OCI-LY3 (cell line): ENCODE measurements at regions not wholly inside any gene's neighbourhood (a gene's known extent, or its start where the extent isn't known, plus 50 kb on each side); places are given as distances from the start of the nearest gene placed in this dataset.
A peak's percentile ranks its signal among the peaks of the same experiment; 100 is the strongest.

ENCODE experiments used
- H2AFZ ChIP-seq: fragments of 200-600, 300-600 bp; shearing (Covaris generic); 2 replicates; pipeline ENCODE4 v1.6.0; 2014; ENCODE audit warnings: antibody characterized with exemption, low read depth, low read length
- H3K27ac ChIP-seq: fragments of 200-600, 300-600 bp; sonication (generic); 2 replicates; pipeline ENCODE4 v1.5.1; 2014; ENCODE audit warnings: mild to moderate bottlenecking, low read length, moderate library complexity, mixed read lengths
- H3K27me3 ChIP-seq: fragments of 200-600, 300-600 bp; sonication (generic); 2 replicates; pipeline ENCODE4 v1.6.1; 2014; ENCODE audit warnings: low read depth, low read length, mixed read lengths
- H3K36me3 ChIP-seq: fragments of 200-600, 300-600 bp; sonication (generic); replicated peaks from 2 replicates; pipeline ENCODE3; 2014; ENCODE audit warnings: low read depth, low read length, mixed read lengths
- H3K4me1 ChIP-seq: fragments of 300-600, 200-600 bp; sonication (generic); 2 replicates; pipeline ENCODE4 v1.6.1; 2014; ENCODE audit warnings: low read length, mixed read lengths
- H3K4me2 ChIP-seq: fragments of 200-600, 300-600 bp; sonication (generic); 2 replicates; pipeline ENCODE4 v1.6.1; 2014; ENCODE audit warnings: low read length, mixed read lengths
- H3K4me3 ChIP-seq: fragments of 300-600, 200-600 bp; sonication (generic); 2 replicates; pipeline ENCODE4 v1.5.1; 2014; ENCODE audit warnings: antibody characterized with exemption, mild to moderate bottlenecking, low read length, moderate library complexity
- H3K79me2 ChIP-seq: fragments of 300-600, 200-600 bp; shearing (Covaris generic); 2 replicates; pipeline ENCODE4 v1.6.1; 2014; ENCODE audit warnings: mild to moderate bottlenecking, low read length, mixed read lengths
- H3K9ac ChIP-seq: fragments of 300-600, 200-600 bp; shearing (Covaris generic); 2 replicates; pipeline ENCODE4 v1.6.0; 2014; ENCODE audit warnings: mild to moderate bottlenecking, low read length, moderate library complexity
- H3K9me3 ChIP-seq: fragments of 200-600, 300-600 bp; shearing (Covaris generic); 2 replicates; pipeline ENCODE4 v1.6.1; 2014; ENCODE audit warnings: low read length, mixed read lengths; ENCODE audit not compliant: insufficient read depth
- H4K20me1 ChIP-seq: fragments of 200-600, 300-600 bp; sonication (generic); 2 replicates; pipeline ENCODE4 v1.6.1; 2016; ENCODE audit warnings: low read length, mixed read lengths; ENCODE audit not compliant: insufficient read depth
- CTCF ChIP-seq: fragments of 200-600, 300-600 bp; sonication (generic); IDR thresholded peaks from 2 replicates; pipeline ENCODE4 v1.5.1; 2014; ENCODE audit warnings: antibody characterized with exemption, low read length, low read depth
- EZH2phosphoT487 ChIP-seq: fragments of 200-600 bp; shearing (Covaris generic); IDR thresholded peaks from 2 replicates; pipeline ENCODE4 v1.6.1; 2018; ENCODE audit warnings: antibody characterized with exemption, mixed run types, low read depth

- H3K9me3 ChIP-seq = no peaks in the 10 kb centered on the region
- peaks cover 11% of the 10 kb centered on the region for H3K4me1 ChIP-seq
- H2AFZ ChIP-seq = no peak overlapping the region
- H3K9ac ChIP-seq = no peak overlapping the region
- H3K27me3 ChIP-seq = no peaks in the 10 kb centered on the region
- no peak overlapping the region for H3K4me3 ChIP-seq
- H3K36me3 ChIP-seq = no peaks in the 10 kb centered on the region
- H3K79me2 ChIP-seq = no peaks in the 10 kb centered on the region
- TF ChIP-seq CTCF (no peak), EZH2phosphoT487 (no peak)
- no peak overlapping the region for H3K27ac ChIP-seq
- H4K20me1 ChIP-seq = no peaks in the 10 kb centered on the region
- no peak overlapping the region for H3K4me2 ChIP-seq
These were observed 538.3 kb downstream of the EDEM1 start for GRCh38 chr3:5725801-5726200.

- Histone ChIP-seq H3K4me3 (no peak overlapping the region), H3K79me2 (no peaks in the 10 kb centered on the region), H3K27ac (no peak overlapping the region), H3K4me1 (peaks cover 8% of the 10 kb centered on the region), H3K9ac (no peak overlapping the region), H3K36me3 (no peaks in the 10 kb centered on the region), H3K27me3 (no peaks in the 10 kb centered on the region), H3K9me3 (no peaks in the 10 kb centered on the region), H2AFZ (no peak overlapping the region), H4K20me1 (no peaks in the 10 kb centered on the region), H3K4me2 (no peak overlapping the region; the same call in 1 of the 2 replicates)
- no peak for TF ChIP-seq EZH2phosphoT487
- no peak for TF ChIP-seq CTCF
These were observed 539.1 kb downstream of the EDEM1 start for GRCh38 chr3:5726621-5727020.

- H3K27ac ChIP-seq = no peak overlapping the region
- H3K36me3 ChIP-seq = no peaks in the 10 kb centered on the region
- H3K4me3 ChIP-seq = no peak overlapping the region
- H3K9ac ChIP-seq = no peak overlapping the region
- H4K20me1 ChIP-seq = no peaks in the 10 kb centered on the region
- no peak for TF ChIP-seq EZH2phosphoT487
- no peak for TF ChIP-seq CTCF
- H3K9me3 ChIP-seq = no peaks in the 10 kb centered on the region
- no peak overlapping the region for H2AFZ ChIP-seq
- H3K79me2 ChIP-seq = no peaks in the 10 kb centered on the region
- H3K4me1 ChIP-seq = peaks cover 8% of the 10 kb centered on the region
- H3K4me2 ChIP-seq = no peak overlapping the region
- H3K27me3 ChIP-seq = no peaks in the 10 kb centered on the region
These were observed 540.4 kb downstream of the EDEM1 start for GRCh38 chr3:5727743-5728484.

- TF ChIP-seq CTCF (peak; percentile 19; the same call in 1 of the 2 replicates), EZH2phosphoT487 (no peak)
- H2AFZ ChIP-seq = no peak overlapping the region
- H4K20me1 ChIP-seq = no peaks in the 10 kb centered on the region
- no peak overlapping the region for H3K27ac ChIP-seq
- no peaks in the 10 kb centered on the region for H3K79me2 ChIP-seq
- H3K4me1 ChIP-seq = peaks cover 8% of the 10 kb centered on the region
- no peaks in the 10 kb centered on the region for H3K36me3 ChIP-seq
- no peaks in the 10 kb centered on the region for H3K27me3 ChIP-seq
- no peaks in the 10 kb centered on the region for H3K9me3 ChIP-seq
- H3K4me3 ChIP-seq = no peak overlapping the region
- H3K9ac ChIP-seq = no peak overlapping the region
- H3K4me2 ChIP-seq = no peak overlapping the region
These were observed 542.3 kb downstream of the EDEM1 start for GRCh38 chr3:5729852-5730251.
